ENCODE measurements at regions not wholly inside any gene's neighbourhood (a gene's known extent, or its start where the extent isn't known, plus 50 kb on each side); places are given as distances from the start of the nearest gene placed in this dataset.
"Not testable (repeated sequence)": the region's sequence is repeated elsewhere in the genome, so short reads cannot be mapped to it uniquely, and the experiment has no call there.

DNA sequence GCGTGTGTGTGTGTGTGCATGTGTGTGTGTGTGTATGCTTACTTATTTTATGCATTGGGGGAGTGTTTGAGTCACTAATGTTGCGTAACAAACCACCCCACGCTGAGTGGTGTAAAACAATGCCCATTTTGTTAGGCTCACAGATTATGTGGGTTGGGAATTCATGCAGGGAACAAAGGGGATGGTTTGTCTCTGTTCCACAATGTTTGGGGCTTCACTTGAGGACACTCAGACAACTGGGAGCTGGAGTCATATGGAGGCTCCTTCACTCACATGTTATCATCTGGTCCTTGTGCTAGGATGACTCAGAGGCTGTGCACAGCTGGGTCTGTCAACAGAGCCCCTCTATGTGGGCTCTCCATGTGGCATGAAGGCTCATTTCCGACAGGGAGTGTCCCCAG, 51.3 kb upstream of the LARGE1 start:
- no peak for DNase-seq (ENCODE audit: insufficient read length, low spot score)
- no peak for FAIRE-seq
- TF ChIP-seq PAX5 (IDR thresholded peaks at IDR 0.05; ENCODE audit: insufficient read depth, low read length, severe bottlenecking) (no peak), POU2F2 (IDR thresholded peaks at IDR 0.05; ENCODE audit: low read depth, low read length) (no peak), TAF1 (IDR thresholded peaks at IDR 0.05; ENCODE audit: low read depth, low read length) (no peak), POLR2A (IDR thresholded peaks at IDR 0.05; ENCODE audit: low read depth, low read length) (no peak), POLR2AphosphoS5 (IDR thresholded peaks at IDR 0.05; ENCODE audit: low read depth, low read length) (no peak), SPI1 (IDR thresholded peaks at IDR 0.05; ENCODE audit: low read depth, low read length) (no peak)

DNA sequence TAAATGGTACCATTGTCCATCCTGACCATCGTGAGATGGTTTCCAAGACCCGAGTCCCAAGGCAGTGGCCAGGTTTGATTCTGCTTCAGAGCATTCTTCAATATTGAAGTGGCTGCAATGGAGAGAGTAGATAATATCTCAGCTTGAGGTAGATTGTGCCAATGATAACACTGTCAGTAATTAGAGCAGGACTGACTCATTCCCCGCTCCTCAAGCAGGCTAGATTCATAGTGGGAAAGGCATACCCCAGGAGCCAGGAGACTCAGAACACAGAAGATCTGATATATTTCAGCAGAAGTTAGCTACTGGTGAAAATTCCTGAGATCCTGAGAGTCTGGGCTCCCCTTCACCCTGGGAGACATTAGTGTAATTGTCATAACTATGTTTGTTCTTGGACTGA, 55.6 kb upstream of the LARGE1 start:
- TF ChIP-seq PAX5 (IDR thresholded peaks at IDR 0.05; ENCODE audit: insufficient read depth, low read length, severe bottlenecking), result no peak
- TF ChIP-seq POLR2A (IDR thresholded peaks at IDR 0.05; ENCODE audit: low read depth, low read length), result no peak
- no peak for TF ChIP-seq POLR2AphosphoS5 (IDR thresholded peaks at IDR 0.05; ENCODE audit: low read depth, low read length)
- no peak for TF ChIP-seq POU2F2 (IDR thresholded peaks at IDR 0.05; ENCODE audit: low read depth, low read length)
- no peak for TF ChIP-seq TAF1 (IDR thresholded peaks at IDR 0.05; ENCODE audit: low read depth, low read length)
- TF ChIP-seq SPI1 (IDR thresholded peaks at IDR 0.05; ENCODE audit: low read depth, low read length), result no peak

GRCh38 chr22:33983558-33983957, 63.3 kb upstream of the LARGE1 start:
- TF ChIP-seq POLR2AphosphoS5 (IDR thresholded peaks at IDR 0.05; ENCODE audit: low read depth, low read length) (no peak), POU2F2 (IDR thresholded peaks at IDR 0.05; ENCODE audit: low read depth, low read length) (no peak), TAF1 (IDR thresholded peaks at IDR 0.05; ENCODE audit: low read depth, low read length) (no peak), POLR2A (IDR thresholded peaks at IDR 0.05; ENCODE audit: low read depth, low read length) (no peak)
- no peak for FAIRE-seq

More for the DNA sequence above, 55.6 kb upstream of the LARGE1 start:
- FAIRE-seq (no peak), DNase-seq (ENCODE audit: insufficient read length, low spot score) (no peak)

DNA sequence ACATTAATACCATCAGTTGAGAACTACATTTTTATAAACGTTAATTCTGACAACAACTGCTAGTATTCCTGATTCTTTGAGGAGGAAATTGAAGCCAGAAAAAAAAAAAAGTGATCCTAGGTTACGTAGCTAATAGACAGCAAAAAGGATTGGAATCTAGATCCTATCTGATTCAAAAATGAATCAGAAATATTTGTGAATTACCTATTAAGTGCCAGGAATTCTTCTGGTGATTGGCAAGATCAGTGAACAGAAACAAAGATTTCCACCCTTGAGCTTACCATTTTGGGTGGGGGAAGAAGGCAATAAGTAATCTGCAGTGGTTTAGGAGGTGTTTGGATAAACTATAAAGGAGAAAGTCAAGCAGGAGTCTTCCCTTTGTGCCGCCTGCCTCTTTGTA, 63.9 kb upstream of the LARGE1 start:
- no peak for DNase-seq (ENCODE audit: insufficient read length, low spot score)
- no peak for FAIRE-seq
- TF ChIP-seq SPI1 (IDR thresholded peaks at IDR 0.05; ENCODE audit: low read depth, low read length), result no peak
- TF ChIP-seq TAF1 (IDR thresholded peaks at IDR 0.05; ENCODE audit: low read depth, low read length), result no peak
- no peak for TF ChIP-seq POLR2A (IDR thresholded peaks at IDR 0.05; ENCODE audit: low read depth, low read length)

More at GRCh38 chr22:33983558-33983957, 63.3 kb upstream of the LARGE1 start:
- DNase-seq (ENCODE audit: insufficient read length, low spot score), result no peak

DNA sequence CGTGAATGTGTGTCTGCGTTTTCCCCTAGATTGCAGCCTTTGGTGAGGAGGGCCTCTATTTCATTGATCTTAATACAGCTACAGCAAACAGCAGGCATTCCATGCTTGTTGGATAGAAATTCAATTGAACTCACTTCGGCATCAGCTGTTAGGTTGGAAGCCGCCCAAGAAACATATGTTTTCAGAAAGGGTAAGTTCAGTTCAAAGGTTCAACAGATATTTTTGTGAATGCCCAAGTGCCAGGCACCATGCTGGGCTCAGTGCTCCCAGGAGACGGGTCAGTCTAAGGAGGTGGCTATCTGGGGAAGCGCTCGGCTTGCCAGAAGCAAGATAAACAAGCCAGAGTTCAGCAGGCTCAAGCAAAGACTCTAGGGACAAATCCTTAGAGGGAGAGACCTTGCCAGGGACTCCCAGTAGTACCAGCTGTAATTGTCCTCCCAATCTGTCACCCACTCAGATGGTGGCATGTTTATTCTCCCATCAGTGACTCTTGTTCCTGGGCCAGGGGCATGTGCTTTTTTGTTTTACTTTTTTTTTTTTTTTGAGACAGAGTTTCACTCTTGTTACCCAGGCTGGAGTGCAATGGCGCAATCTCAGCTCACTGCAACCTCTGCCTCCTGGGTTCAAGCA, 64.5 kb upstream of the LARGE1 start:
- TF ChIP-seq POLR2AphosphoS5 (IDR thresholded peaks at IDR 0.05; ENCODE audit: low read depth, low read length) (no peak), TAF1 (IDR thresholded peaks at IDR 0.05; ENCODE audit: low read depth, low read length) (no peak), POU2F2 (IDR thresholded peaks at IDR 0.05; ENCODE audit: low read depth, low read length) (no peak), SPI1 (IDR thresholded peaks at IDR 0.05; ENCODE audit: low read depth, low read length) (no peak), PAX5 (IDR thresholded peaks at IDR 0.05; ENCODE audit: insufficient read depth, low read length, severe bottlenecking) (no peak), POLR2A (IDR thresholded peaks at IDR 0.05; ENCODE audit: low read depth, low read length) (no peak)
- FAIRE-seq (no peak), DNase-seq (ENCODE audit: insufficient read length, low spot score) (no peak)

- no peak for DNase-seq (ENCODE audit: insufficient read length, low spot score)
- TF ChIP-seq SPI1 (IDR thresholded peaks at IDR 0.05; ENCODE audit: low read depth, low read length) (no peak), POU2F2 (IDR thresholded peaks at IDR 0.05; ENCODE audit: low read depth, low read length) (no peak), POLR2A (IDR thresholded peaks at IDR 0.05; ENCODE audit: low read depth, low read length) (no peak), TAF1 (IDR thresholded peaks at IDR 0.05; ENCODE audit: low read depth, low read length) (no peak), PAX5 (IDR thresholded peaks at IDR 0.05; ENCODE audit: insufficient read depth, low read length, severe bottlenecking) (no peak), POLR2AphosphoS5 (IDR thresholded peaks at IDR 0.05; ENCODE audit: low read depth, low read length) (no peak)
- peak; percentile 55 for FAIRE-seq
Measured at GRCh38 chr22:33985506-33985905, 65.2 kb upstream of the LARGE1 start.

- no peak for FAIRE-seq
- TF ChIP-seq SPI1 (IDR thresholded peaks at IDR 0.05; ENCODE audit: low read depth, low read length), result peak; percentile 93
- TF ChIP-seq PAX5 (IDR thresholded peaks at IDR 0.05; ENCODE audit: insufficient read depth, low read length, severe bottlenecking), result no peak
- DNase-seq (ENCODE audit: insufficient read length, low spot score), result peak; percentile 37
Measured at GRCh38 chr22:33986167-33986771, 66.0 kb upstream of the LARGE1 start.

GRCh38 chr22:33986954-33987353, 66.7 kb upstream of the LARGE1 start:
- FAIRE-seq, result no peak
- no peak for DNase-seq (ENCODE audit: insufficient read length, low spot score)
- TF ChIP-seq POU2F2 (IDR thresholded peaks at IDR 0.05; ENCODE audit: low read depth, low read length) (no peak), TAF1 (IDR thresholded peaks at IDR 0.05; ENCODE audit: low read depth, low read length) (no peak), PAX5 (IDR thresholded peaks at IDR 0.05; ENCODE audit: insufficient read depth, low read length, severe bottlenecking) (no peak), POLR2AphosphoS5 (IDR thresholded peaks at IDR 0.05; ENCODE audit: low read depth, low read length) (no peak), SPI1 (IDR thresholded peaks at IDR 0.05; ENCODE audit: low read depth, low read length) (no peak), POLR2A (IDR thresholded peaks at IDR 0.05; ENCODE audit: low read depth, low read length) (no peak)

DNA sequence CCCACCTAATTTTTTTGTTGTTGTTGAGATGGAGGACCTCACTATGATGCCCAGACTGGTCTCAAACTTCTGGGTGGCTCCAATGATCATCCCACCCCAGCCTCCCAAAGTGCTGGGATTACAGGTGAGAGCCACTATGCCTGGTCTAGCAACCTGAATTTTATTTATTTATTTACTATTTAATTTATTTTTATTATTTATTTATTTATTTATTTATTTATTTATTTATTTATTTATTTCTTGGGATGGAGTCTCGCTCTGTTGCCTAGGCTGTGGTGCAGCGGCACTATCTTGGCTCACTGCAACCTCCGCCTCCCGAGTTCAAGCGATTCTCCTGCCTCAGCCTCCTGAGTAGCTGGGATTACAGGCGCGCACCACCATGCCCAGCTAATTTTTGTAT, 69.0 kb upstream of the LARGE1 start:
- FAIRE-seq; DNase-seq (ENCODE audit: insufficient read length, low spot score): not testable (repeated sequence)

DNA sequence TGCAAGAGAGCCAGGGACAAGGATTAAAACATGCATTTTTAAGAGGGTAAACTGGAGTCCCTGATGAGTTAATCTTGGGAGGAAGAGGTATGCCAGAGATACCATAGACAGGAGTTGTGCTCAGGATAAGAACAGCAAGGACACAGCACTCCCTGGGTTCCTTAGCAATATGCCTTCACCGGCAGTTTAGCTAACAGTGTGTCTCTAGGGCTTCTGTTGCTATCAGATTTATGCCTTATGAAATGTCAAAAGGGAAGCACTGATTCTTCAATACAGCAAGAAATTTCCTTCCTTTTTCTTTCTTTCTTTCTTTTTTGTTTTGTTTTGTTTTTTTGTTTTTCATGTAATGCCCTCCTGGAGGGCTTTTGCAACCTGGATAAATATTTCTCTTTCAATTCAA, 71.3 kb upstream of the LARGE1 start:
- no peak for TF ChIP-seq POLR2A (IDR thresholded peaks at IDR 0.05; ENCODE audit: low read depth, low read length)
- no peak for TF ChIP-seq POLR2AphosphoS5 (IDR thresholded peaks at IDR 0.05; ENCODE audit: low read depth, low read length)
- no peak for TF ChIP-seq PAX5 (IDR thresholded peaks at IDR 0.05; ENCODE audit: insufficient read depth, low read length, severe bottlenecking)
- TF ChIP-seq POU2F2 (IDR thresholded peaks at IDR 0.05; ENCODE audit: low read depth, low read length), result no peak
- no peak for TF ChIP-seq TAF1 (IDR thresholded peaks at IDR 0.05; ENCODE audit: low read depth, low read length)
- no peak for TF ChIP-seq SPI1 (IDR thresholded peaks at IDR 0.05; ENCODE audit: low read depth, low read length)
- DNase-seq (ENCODE audit: insufficient read length, low spot score), result no peak
- FAIRE-seq, result no peak
